Effector CD4-positive, alpha-beta T cell (primary cell): ENCODE measurements at regions not wholly inside any gene's neighbourhood (a gene's known extent, or its start where the extent isn't known, plus 50 kb on each side); places are given as distances from the start of the nearest gene placed in this dataset.

ENCODE experiments used
- DNase-seq: peaks from one replicate; pipeline ENCODE4 v3.0.0-alpha.2; 2020

GRCh38 chr1:5312862-5313261, 658.5 kb downstream of the AJAP1 start:
- DNase-seq = no peak

- no peak for DNase-seq
These were observed 657.9 kb downstream of the AJAP1 start for GRCh38 chr1:5312293-5312674.

GRCh38 chr1:5311634-5312292, 657.4 kb downstream of the AJAP1 start:
- no peak for DNase-seq

GRCh38 chr1:5311147-5311546, 656.7 kb downstream of the AJAP1 start:
- DNase-seq = no peak

- no peak for DNase-seq
These were observed 653.8 kb downstream of the AJAP1 start for GRCh38 chr1:5308249-5308648.

GRCh38 chr1:5304702-5305101, 650.3 kb downstream of the AJAP1 start:
- DNase-seq = no peak

- DNase-seq = no peak
These were observed 644.0 kb downstream of the AJAP1 start for GRCh38 chr1:5298376-5298775.

GRCh38 chr1:5297886-5298239, 643.5 kb downstream of the AJAP1 start:
- DNase-seq = no peak

- no peak for DNase-seq
These were observed 642.9 kb downstream of the AJAP1 start for GRCh38 chr1:5297180-5297885.

GRCh38 chr1:5296557-5297179, 642.3 kb downstream of the AJAP1 start:
- no peak for DNase-seq

GRCh38 chr1:5296095-5296494, 641.7 kb downstream of the AJAP1 start:
- DNase-seq = no peak

GRCh38 chr1:5291889-5292288, 637.5 kb downstream of the AJAP1 start:
- DNase-seq = no peak

- DNase-seq = no peak
These were observed 633.1 kb downstream of the AJAP1 start for GRCh38 chr1:5287178-5288150.

GRCh38 chr1:5286244-5286643, 631.8 kb downstream of the AJAP1 start:
- DNase-seq = peak; percentile 10

GRCh38 chr1:5274527-5274926, 620.1 kb downstream of the AJAP1 start:
- DNase-seq = no peak

GRCh38 chr1:5273280-5274003, 619.0 kb downstream of the AJAP1 start:
- no peak for DNase-seq

- DNase-seq = no peak
These were observed 617.9 kb downstream of the AJAP1 start for GRCh38 chr1:5272325-5272724.

- DNase-seq = no peak
These were observed 616.9 kb downstream of the AJAP1 start for GRCh38 chr1:5271264-5271663.

GRCh38 chr1:5269901-5270300, 615.5 kb downstream of the AJAP1 start:
- DNase-seq = no peak

GRCh38 chr1:5267603-5268235, 613.3 kb downstream of the AJAP1 start:
- no peak for DNase-seq

- DNase-seq = no peak
These were observed 611.1 kb downstream of the AJAP1 start for GRCh38 chr1:5265438-5266075.
